Endothelial cell of umbilical vein (primary cell): ENCODE measurements at regions not wholly inside any gene's neighbourhood (a gene's known extent, or its start where the extent isn't known, plus 50 kb on each side); places are given as distances from the start of the nearest gene placed in this dataset.

Source experiments
- BruUV-seq: library from RNA; stranded (reverse); fragments of 400-500 nt; replicated peaks from 2 replicates; lab custom pipeline; 2021; lab: Mats Ljungman, UMichigan
- CTCF ChIA-PET: fragments of 300-600, 350-600 bp; sonication (Branson Sonifier 250); formaldehyde crosslinking; loops from one replicate; lab custom pipeline; 2021; ENCODE audit warnings: antibody characterized with exemption, inconsistent platforms; lab: Charles Lee
- POLR2A ChIA-PET: fragments of 300-600, 350-600 bp; sonication (Branson Sonifier 250); formaldehyde crosslinking; loops from one replicate; lab custom pipeline; 2021; ENCODE audit warnings: antibody characterized with exemption, inconsistent platforms; lab: Charles Lee
- DNase-seq: peaks from one replicate; pipeline ENCODE4 v3.0.0-alpha.2; 2011; ENCODE audit warnings: low read depth, low spot score
- FAIRE-seq: peaks from 2 replicates; lab custom pipeline; 2011; peaks lifted over from hg19 to GRCh38; lab: Jason Lieb, UNC
- H2AFZ ChIP-seq: 2 replicates; pipeline ENCODE4 v1.6.0; 2012; ENCODE audit warnings: low read depth, low read length, control low read depth, inconsistent platforms
- H3K27ac ChIP-seq: 2 replicates; pipeline ENCODE4 v1.5.1; 2011; ENCODE audit warnings: low read depth, mild to moderate bottlenecking, control low read depth, low read length, moderate library complexity; ENCODE audit not compliant: insufficient read depth
- H3K27me3 ChIP-seq, 2 experiments: 2 replicates each; pipeline versions ENCODE4 v1.6.0 to v1.6.1; 2011; ENCODE audit warnings: low read length in 2 of 2, mixed read lengths in 1 of 2; ENCODE audit not compliant: control insufficient read depth in 2 of 2, insufficient read depth in 2 of 2
- H3K36me3 ChIP-seq, 2 experiments: 2 replicates in 1 of 2; 3 replicates in 1 of 2; pipeline ENCODE4 v1.5.1; 2011; ENCODE audit warnings: low read length in 2 of 2, mild to moderate bottlenecking in 1 of 2, moderate library complexity in 1 of 2; ENCODE audit not compliant: control insufficient read depth in 2 of 2, insufficient read depth in 2 of 2; ENCODE audit errors: extremely low read depth in 1 of 2
- H3K4me1 ChIP-seq: 3 replicates; pipeline ENCODE4 v1.5.1; 2011; ENCODE audit warnings: mild to moderate bottlenecking, low read length; ENCODE audit not compliant: control insufficient read depth, insufficient read depth; ENCODE audit errors: extremely low read depth
- H3K4me2 ChIP-seq: 2 replicates; pipeline ENCODE4 v1.6.1; 2011; ENCODE audit warnings: low read length, control low read depth, mixed read lengths; ENCODE audit not compliant: insufficient read depth
- H3K4me3 ChIP-seq, 3 experiments: fragments of 200-600 bp in 1 of 3; sonication (generic), shearing (Covaris generic) in 1 of 3; replicated peaks in 1 of 3; 2 replicates each; pipeline ENCODE4 v1.5.1; 2011 to 2016; ENCODE audit warnings: control low read depth in 3 of 3, low read length in 3 of 3, mild to moderate bottlenecking in 2 of 3, inconsistent platforms in 1 of 3, low read depth in 1 of 3, moderate library complexity in 1 of 3; ENCODE audit not compliant: insufficient read depth in 1 of 3
- H3K79me2 ChIP-seq: 2 replicates; pipeline ENCODE4 v1.6.0; 2012; ENCODE audit warnings: low read length, inconsistent platforms; ENCODE audit not compliant: control insufficient read depth, insufficient read depth
- H3K9ac ChIP-seq: replicated peaks from 2 replicates; pipeline ENCODE3; 2011; ENCODE audit warnings: low read length, control low read depth; ENCODE audit not compliant: insufficient read depth; ENCODE audit errors: extremely low read depth
- H3K9me1 ChIP-seq: replicated peaks from 3 replicates; pipeline ENCODE4 v1.6.0; 2011; ENCODE audit warnings: mild to moderate bottlenecking, low read length; ENCODE audit not compliant: control insufficient read depth, insufficient read depth; ENCODE audit errors: extremely low read depth
- H3K9me3 ChIP-seq: replicated peaks from 2 replicates; pipeline ENCODE4 v1.5.1; 2012; ENCODE audit warnings: low read length, inconsistent platforms; ENCODE audit not compliant: control insufficient read depth, insufficient read depth
- H4K20me1 ChIP-seq: replicated peaks from 2 replicates; pipeline ENCODE3; 2011; ENCODE audit warnings: mild to moderate bottlenecking, low read length; ENCODE audit not compliant: control insufficient read depth, insufficient read depth; ENCODE audit errors: extremely low read depth
- CTCF ChIP-seq, 2 donors: IDR thresholded peaks; 1 replicate in 1 of 2; 2 replicates in 1 of 2; pipeline ENCODE4 v1.5.1; 2011; ENCODE audit warnings: low read length in 2 of 2, mild to moderate bottlenecking in 2 of 2, moderate library complexity in 2 of 2, control low read depth in 1 of 2, inconsistent platforms in 1 of 2, low read depth in 1 of 2; ENCODE audit not compliant: insufficient read depth in 1 of 2; ENCODE audit errors: extremely low read depth in 1 of 2
- EZH2 ChIP-seq: IDR thresholded peaks from 2 replicates; pipeline ENCODE4 v1.6.1; 2012; ENCODE audit warnings: borderline replicate concordance, low read depth, mild to moderate bottlenecking, moderate library complexity, low read length, inconsistent platforms; ENCODE audit not compliant: severe bottlenecking
- FOS ChIP-seq: IDR thresholded peaks from 2 replicates; pipeline ENCODE4 v1.6.1; 2011; ENCODE audit warnings: mild to moderate bottlenecking, low read length, moderate library complexity, borderline replicate concordance; ENCODE audit not compliant: insufficient read depth
- GATA2 ChIP-seq: IDR thresholded peaks from 2 replicates; pipeline ENCODE4 v1.7.0; 2011; ENCODE audit warnings: low read depth, mild to moderate bottlenecking, moderate library complexity, mixed read lengths, low read length; ENCODE audit not compliant: insufficient read length, insufficient read depth
- JUN ChIP-seq: IDR thresholded peaks from 2 replicates; pipeline ENCODE4 v1.6.1; 2011; ENCODE audit warnings: borderline replicate concordance, low read depth; ENCODE audit not compliant: insufficient read length, insufficient read depth
- MAX ChIP-seq: IDR thresholded peaks from 2 replicates; pipeline ENCODE4 v1.6.1; 2011; ENCODE audit not compliant: insufficient read depth, insufficient read length
- MYC ChIP-seq: IDR thresholded peaks from one replicate; pipeline ENCODE4 v1.6.1; 2011; ENCODE audit warnings: mild to moderate bottlenecking, low read depth, low read length
- POLR2A ChIP-seq: IDR thresholded peaks from 2 replicates; pipeline ENCODE4 v1.6.1; 2012; ENCODE audit warnings: low read depth, mild to moderate bottlenecking, control low read depth, low read length
- POLR2AphosphoS5 ChIP-seq: IDR thresholded peaks from 2 replicates; pipeline ENCODE4 v1.6.1; 2012; ENCODE audit warnings: low read depth, mild to moderate bottlenecking, control low read depth, low read length, moderate library complexity; ENCODE audit not compliant: insufficient read depth
- dilution Hi-C: fragments of 300-500 bp; cut with MboI; formaldehyde crosslinking; loops from one replicate; pipeline ENCODE4 v1.15.0; 2019; ENCODE audit warnings: low sequenced_read_pairs; ENCODE audit not compliant: extremely low pct_ligation_motif_present
- intact Hi-C: fragments of 100-400 bp; cut with micrococcal nuclease; formaldehyde crosslinking; loops from one replicate; pipeline ENCODE4 v1.10.0; 2022

GRCh38 chr4:151842430-151843079 lies 81.7 kb upstream of the GATB start:
- Histone ChIP-seq H3K4me2 (no peak overlapping the region), H2AFZ (no peak overlapping the region), H3K9me1 (no peaks in the 10 kb centered on the region), H3K4me1 (no peaks in the 10 kb centered on the region), H3K79me2 (no peaks in the 10 kb centered on the region), H3K9me3 (no peaks in the 10 kb centered on the region), H3K36me3 (no peaks in the 10 kb centered on the region), H3K9ac (no peak overlapping the region), H4K20me1 (no peaks in the 10 kb centered on the region), H3K27me3 (peaks cover 0 to 4% of the 10 kb centered on the region in 2 experiments), H3K4me3 (no peak overlapping the region), H3K27ac (no peak overlapping the region)
- POLR2A ChIA-PET = no interaction called here
- CTCF ChIA-PET = no interaction called here
- dilution Hi-C loops = no loop called here
- FAIRE-seq (no peak), DNase-seq (no peak)
- no TSS peak for BruUV-seq
- TF ChIP-seq GATA2 = no peak
- no peak for TF ChIP-seq MAX
- no peak for TF ChIP-seq POLR2A
- TF ChIP-seq EZH2 = no peak
- TF ChIP-seq JUN = no peak
- TF ChIP-seq CTCF (IDR thresholded peaks at IDR 0.05; ENCODE audit: extremely low read depth in 1 of 2, insufficient read depth in 1 of 2, low read depth in 1 of 2, low read length in 2 of 2) = no peak
- no peak for TF ChIP-seq POLR2AphosphoS5
- no peak for TF ChIP-seq FOS
- no peak for TF ChIP-seq MYC
- intact Hi-C loops = no loop called here
